ENCODE measurements at regions not wholly inside any gene's neighbourhood (a gene's known extent, or its start where the extent isn't known, plus 50 kb on each side); places are given as distances from the start of the nearest gene placed in this dataset.

DNA sequence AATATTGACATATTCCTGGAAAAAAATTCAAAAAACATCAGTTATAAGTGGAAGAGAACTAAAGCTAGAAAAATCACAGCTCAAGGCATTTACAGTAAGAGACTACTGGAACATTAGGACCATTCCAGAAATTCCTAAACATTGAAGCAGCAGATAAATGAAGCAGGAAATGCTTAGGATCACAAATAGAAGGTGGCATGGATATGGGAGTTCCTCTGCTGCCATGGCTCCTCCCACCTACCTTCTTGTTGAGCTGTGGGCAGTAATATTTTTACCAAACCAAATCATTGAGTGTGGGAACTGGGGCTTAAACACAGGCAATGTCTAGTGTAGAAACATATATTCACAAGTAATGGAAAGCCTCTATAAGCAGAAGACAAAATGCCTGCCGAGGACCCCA lies 292.8 kb downstream of the ANKRD7 start:
- Mint-ChIP-seq H3K4me1 (ENCODE audit: low read depth) (peaks cover 3% of the 10 kb centered on the region), H3K9me3 (ENCODE audit: low read depth) (no peaks in the 10 kb centered on the region), H3K4me3 (ENCODE audit: low read depth) (no peak overlapping the region), H3K27me3 (no peaks in the 10 kb centered on the region), H3K36me3 (ENCODE audit: insufficient read depth) (no peaks in the 10 kb centered on the region), H3K27ac (no peak overlapping the region)
- TF ChIP-seq CTCF (IDR thresholded peaks at IDR 0.05; ENCODE audit: unreplicated experiment) = no peak
- no peak for DNase-seq (ENCODE audit: low spot score, unreplicated experiment)

GRCh38 chr7:118525020-118525419 lies 300.5 kb downstream of the ANKRD7 start:
- Mint-ChIP-seq H3K36me3 (ENCODE audit: insufficient read depth) (no peaks in the 10 kb centered on the region), H3K27me3 (no peaks in the 10 kb centered on the region), H3K27ac (no peak overlapping the region), H3K9me3 (ENCODE audit: low read depth) (peaks cover 4% of the 10 kb centered on the region), H3K4me3 (ENCODE audit: low read depth) (no peak overlapping the region), H3K4me1 (ENCODE audit: low read depth) (peaks cover 2% of the 10 kb centered on the region)
- no peak for DNase-seq (ENCODE audit: low spot score, unreplicated experiment)
- TF ChIP-seq CTCF (IDR thresholded peaks at IDR 0.05; ENCODE audit: unreplicated experiment) = no peak

DNA sequence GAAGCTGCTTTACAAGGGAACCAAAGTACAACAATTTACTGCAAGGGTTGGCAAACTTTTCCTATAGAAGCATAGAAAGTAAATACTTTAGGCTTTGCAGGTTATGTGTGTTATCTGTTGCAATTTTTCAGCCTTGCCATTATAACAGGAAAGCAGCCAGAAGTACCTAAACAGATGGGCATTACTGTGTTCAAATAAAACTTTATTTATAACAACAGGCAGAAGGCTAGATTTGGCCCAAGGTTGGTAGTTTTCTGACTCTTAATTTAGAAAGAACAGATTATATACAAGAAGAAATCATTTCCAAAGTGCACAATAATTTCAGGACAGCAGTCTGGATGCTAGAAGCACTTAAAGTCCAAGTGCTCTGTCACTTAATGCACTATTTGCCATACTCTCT lies 307.1 kb downstream of the ANKRD7 start:
- Mint-ChIP-seq H3K9me3 (ENCODE audit: low read depth) (no peaks in the 10 kb centered on the region), H3K36me3 (ENCODE audit: insufficient read depth) (no peaks in the 10 kb centered on the region), H3K4me1 (ENCODE audit: low read depth) (peaks cover 2% of the 10 kb centered on the region), H3K27ac (no peak overlapping the region), H3K27me3 (no peaks in the 10 kb centered on the region), H3K4me3 (ENCODE audit: low read depth) (no peak overlapping the region)
- DNase-seq (ENCODE audit: low spot score, unreplicated experiment) = no peak
- no peak for TF ChIP-seq CTCF (IDR thresholded peaks at IDR 0.05; ENCODE audit: unreplicated experiment)

GRCh38 chr7:118559207-118559606 lies 334.7 kb downstream of the ANKRD7 start:
- Mint-ChIP-seq H3K36me3 (ENCODE audit: insufficient read depth) (no peaks in the 10 kb centered on the region), H3K9me3 (ENCODE audit: low read depth) (peaks cover 8% of the 10 kb centered on the region), H3K4me1 (ENCODE audit: low read depth) (no peaks in the 10 kb centered on the region), H3K27me3 (no peaks in the 10 kb centered on the region), H3K4me3 (ENCODE audit: low read depth) (no peak overlapping the region), H3K27ac (no peak overlapping the region)
- TF ChIP-seq CTCF (IDR thresholded peaks at IDR 0.05; ENCODE audit: unreplicated experiment) = no peak
- no peak for DNase-seq (ENCODE audit: low spot score, unreplicated experiment)

GRCh38 chr7:118563311-118563710 lies 338.8 kb downstream of the ANKRD7 start:
- TF ChIP-seq CTCF (IDR thresholded peaks at IDR 0.05; ENCODE audit: unreplicated experiment) = no peak
- Mint-ChIP-seq H3K27me3 (no peaks in the 10 kb centered on the region), H3K4me3 (ENCODE audit: low read depth) (no peak overlapping the region), H3K4me1 (ENCODE audit: low read depth) (no peaks in the 10 kb centered on the region), H3K36me3 (ENCODE audit: insufficient read depth) (no peaks in the 10 kb centered on the region), H3K27ac (no peak overlapping the region), H3K9me3 (ENCODE audit: low read depth) (peaks cover 8% of the 10 kb centered on the region)
- no peak for DNase-seq (ENCODE audit: low spot score, unreplicated experiment)
